Panc1 (cell line): ENCODE measurements at regions not wholly inside any gene's neighbourhood (a gene's known extent, or its start where the extent isn't known, plus 50 kb on each side); places are given as distances from the start of the nearest gene placed in this dataset.

Experiments
- ATAC-seq: fragments of 200-7000 bp; cut with Tn5 transposase; 2 replicates; pipeline ENCODE4 v1.9.1; 2020; ENCODE audit warnings: mild to moderate bottlenecking, moderate library complexity
- BruUV-seq: library from RNA; stranded (reverse); fragments of 400-500 nt; replicated peaks from 2 replicates; lab custom pipeline; 2021; lab: Mats Ljungman, UMichigan
- CTCF ChIA-PET: fragments of 300-600 bp; sonication (Branson Sonifier 250); formaldehyde crosslinking; loops from one replicate; lab custom pipeline; 2022; ENCODE audit warnings: antibody characterized with exemption; lab: Charles Lee
- POLR2A ChIA-PET: fragments of 300-600 bp; sonication (Branson Sonifier 250); formaldehyde crosslinking; loops from one replicate; lab custom pipeline; 2022; ENCODE audit warnings: antibody characterized with exemption; lab: Charles Lee
- DNase-seq: peaks from one replicate; pipeline ENCODE4 v3.0.0-alpha.2; 2010; ENCODE audit warnings: low read depth, low spot score
- H3K27ac ChIP-seq: 2 replicates; pipeline ENCODE4 v1.5.1; 2011; ENCODE audit warnings: mild to moderate bottlenecking, low read length, inconsistent platforms
- H3K27me3 ChIP-seq: fragments of 200-500 bp; sonication (Bioruptor generic); 2 replicates; pipeline ENCODE4 v1.6.0; 2014; ENCODE audit warnings: low read length, inconsistent platforms; ENCODE audit not compliant: control insufficient read depth, insufficient read depth
- H3K36me3 ChIP-seq: fragments of 200-500 bp; sonication (Bioruptor generic); 2 replicates; pipeline ENCODE4 v1.5.1; 2014; ENCODE audit warnings: inconsistent platforms, mild to moderate bottlenecking, low read length, moderate library complexity; ENCODE audit not compliant: control insufficient read depth, insufficient read depth
- H3K4me1 ChIP-seq: 2 replicates; pipeline ENCODE4 v1.5.1; 2011; ENCODE audit warnings: inconsistent platforms, mild to moderate bottlenecking, low read length, moderate library complexity; ENCODE audit not compliant: control insufficient read depth, insufficient read depth
- H3K4me3 ChIP-seq, 2 experiments: 2 replicates each; pipeline ENCODE4 v1.5.1; 2011 to 2012; ENCODE audit warnings: low read depth in 2 of 2, low read length in 2 of 2, mild to moderate bottlenecking in 2 of 2, inconsistent platforms in 1 of 2, moderate library complexity in 1 of 2
- H3K9me3 ChIP-seq: fragments of 200-500 bp; sonication (Bioruptor generic); 2 replicates; pipeline ENCODE4 v1.5.1; 2014; ENCODE audit warnings: low read depth, mild to moderate bottlenecking, inconsistent platforms, low read length, moderate library complexity; ENCODE audit not compliant: control insufficient read depth, insufficient read depth
- POLR2AphosphoS5 ChIP-seq: IDR thresholded peaks from 2 replicates; pipeline ENCODE4 v1.6.1; 2012; ENCODE audit warnings: mild to moderate bottlenecking, low read depth, low read length, moderate library complexity
- REST ChIP-seq, 2 experiments: IDR thresholded peaks; 2 replicates each; pipeline ENCODE4 v1.6.1; 2011 to 2012; ENCODE audit warnings: low read depth in 2 of 2, control low read depth in 1 of 2, low read length in 1 of 2, mild to moderate bottlenecking in 1 of 2, moderate library complexity in 1 of 2; ENCODE audit not compliant: insufficient read depth in 1 of 2
- SIN3A ChIP-seq: IDR thresholded peaks from 2 replicates; pipeline ENCODE4 v1.6.1; 2012; ENCODE audit warnings: low read depth, mild to moderate bottlenecking, low read length, moderate library complexity, borderline replicate concordance; ENCODE audit not compliant: insufficient read depth
- TCF7L2 ChIP-seq: IDR thresholded peaks from 2 replicates; pipeline ENCODE4 v1.6.1; 2011; ENCODE audit warnings: mild to moderate bottlenecking, low read depth, low read length, inconsistent platforms
- in situ Hi-C: cut with HindIII; loops from 2 replicates; pipeline ENCODE4 v1.10.0; 2016; ENCODE audit warnings: low sequenced_read_pairs, low pct_unique_long_range_greater_than_20kb
- intact Hi-C: fragments of 100-400 bp; cut with micrococcal nuclease; formaldehyde crosslinking; loops from one replicate; pipeline ENCODE4 v1.10.0; 2022; ENCODE audit not compliant: unreplicated experiment
- TF ChIP-seq, protein P1 (sequence below): fragments of 450-650 bp; IDR thresholded peaks from 2 replicates; pipeline ENCODE4 v1.5.1; 2017; ENCODE audit warnings: mild to moderate bottlenecking

GRCh38 chr13:70284371-70284770 lies 176.1 kb upstream of the KLHL1 start:
- TF ChIP-seq REST (IDR thresholded peaks at IDR 0.05; ENCODE audit: insufficient read depth in 1 of 2, low read depth in 2 of 2, low read length in 1 of 2), result no peak
- TF ChIP-seq POLR2AphosphoS5, result no peak
- TF ChIP-seq, protein P1, sequence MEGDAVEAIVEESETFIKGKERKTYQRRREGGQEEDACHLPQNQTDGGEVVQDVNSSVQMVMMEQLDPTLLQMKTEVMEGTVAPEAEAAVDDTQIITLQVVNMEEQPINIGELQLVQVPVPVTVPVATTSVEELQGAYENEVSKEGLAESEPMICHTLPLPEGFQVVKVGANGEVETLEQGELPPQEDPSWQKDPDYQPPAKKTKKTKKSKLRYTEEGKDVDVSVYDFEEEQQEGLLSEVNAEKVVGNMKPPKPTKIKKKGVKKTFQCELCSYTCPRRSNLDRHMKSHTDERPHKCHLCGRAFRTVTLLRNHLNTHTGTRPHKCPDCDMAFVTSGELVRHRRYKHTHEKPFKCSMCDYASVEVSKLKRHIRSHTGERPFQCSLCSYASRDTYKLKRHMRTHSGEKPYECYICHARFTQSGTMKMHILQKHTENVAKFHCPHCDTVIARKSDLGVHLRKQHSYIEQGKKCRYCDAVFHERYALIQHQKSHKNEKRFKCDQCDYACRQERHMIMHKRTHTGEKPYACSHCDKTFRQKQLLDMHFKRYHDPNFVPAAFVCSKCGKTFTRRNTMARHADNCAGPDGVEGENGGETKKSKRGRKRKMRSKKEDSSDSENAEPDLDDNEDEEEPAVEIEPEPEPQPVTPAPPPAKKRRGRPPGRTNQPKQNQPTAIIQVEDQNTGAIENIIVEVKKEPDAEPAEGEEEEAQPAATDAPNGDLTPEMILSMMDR, result no peak
- TF ChIP-seq TCF7L2, result no peak
- no TSS peak for BruUV-seq
- CTCF ChIA-PET, result no interaction called here
- Histone ChIP-seq H3K4me3 (no peak overlapping the region), H3K27me3 (no peaks in the 10 kb centered on the region), H3K36me3 (no peaks in the 10 kb centered on the region), H3K9me3 (no peaks in the 10 kb centered on the region), H3K27ac (no peak overlapping the region), H3K4me1 (no peaks in the 10 kb centered on the region)
- intact Hi-C loops, result no loop called here
- in situ Hi-C loops, result no loop called here
- DNase-seq (no peak), ATAC-seq (no peak)
- POLR2A ChIA-PET, result no interaction called here

- ATAC-seq (no peak), DNase-seq (no peak)
- intact Hi-C loops, result no loop called here
- Histone ChIP-seq H3K4me3 (no peak overlapping the region), H3K27me3 (no peaks in the 10 kb centered on the region), H3K27ac (no peak overlapping the region), H3K9me3 (no peaks in the 10 kb centered on the region), H3K4me1 (no peaks in the 10 kb centered on the region), H3K36me3 (no peaks in the 10 kb centered on the region)
- CTCF ChIA-PET, result no interaction called here
- TF ChIP-seq, protein P1, result no peak
- POLR2A ChIA-PET, result no interaction called here
- in situ Hi-C loops, result no loop called here
- no TSS peak for BruUV-seq
These were observed 167.6 kb upstream of the KLHL1 start for GRCh38 chr13:70275841-70276240.

- no peak overlapping the region for H3K27ac ChIP-seq
- ATAC-seq, result no peak
- BruUV-seq, result no TSS peak
These were observed 147.2 kb upstream of the KLHL1 start for GRCh38 chr13:70255406-70255991.

More at GRCh38 chr13:70255406-70255991, 147.2 kb upstream of the KLHL1 start:
- Histone ChIP-seq H3K36me3 (no peaks in the 10 kb centered on the region), H3K9me3 (no peaks in the 10 kb centered on the region), H3K4me1 (no peaks in the 10 kb centered on the region), H3K27me3 (no peaks in the 10 kb centered on the region), H3K4me3 (no peak overlapping the region)
- DNase-seq, result no peak
- in situ Hi-C loops, result no loop called here
- TF ChIP-seq, protein P1, result no peak
- no peak for TF ChIP-seq REST (IDR thresholded peaks at IDR 0.05; ENCODE audit: insufficient read depth in 1 of 2, low read depth in 2 of 2, low read length in 1 of 2)
- TF ChIP-seq POLR2AphosphoS5, result no peak
- TF ChIP-seq SIN3A, result no peak
- TF ChIP-seq TCF7L2, result no peak
- ChIA-PET CTCF (no interaction called here), POLR2A (no interaction called here)
- intact Hi-C loops, result no loop called here
